Liver (tissue), 3 donors: ENCODE measurements at regions not wholly inside any gene's neighbourhood (a gene's known extent, or its start where the extent isn't known, plus 50 kb on each side); places are given as distances from the start of the nearest gene placed in this dataset.

Experiments
- EGR1 ChIP-seq, 2 donors: IDR thresholded peaks; 2 replicates each; pipeline ENCODE4 v1.6.1; 2016 to 2018; ENCODE audit warnings: antibody characterized with exemption in 2 of 2, low read depth in 2 of 2
- JUND ChIP-seq, 2 donors: IDR thresholded peaks; 2 replicates each; pipeline ENCODE4 v1.6.1; 2016; ENCODE audit warnings: antibody characterized with exemption in 2 of 2
- NR2F2 ChIP-seq: IDR thresholded peaks from 2 replicates; pipeline ENCODE4 v1.6.1; 2016; ENCODE audit warnings: antibody characterized with exemption
- RAD21 ChIP-seq, 2 donors: IDR thresholded peaks; 2 replicates each; pipeline ENCODE4 v1.6.1; 2016; ENCODE audit warnings: antibody characterized with exemption in 2 of 2, mild to moderate bottlenecking in 2 of 2
- SP1 ChIP-seq: IDR thresholded peaks from 2 replicates; pipeline ENCODE4 v1.6.1; 2018; ENCODE audit warnings: antibody characterized with exemption, mild to moderate bottlenecking
- TAF1 ChIP-seq: conservative IDR thresholded peaks from 2 replicates; pipeline ENCODE4 v1.6.1; 2016; ENCODE audit warnings: antibody characterized with exemption, mild to moderate bottlenecking
- YY1 ChIP-seq: IDR thresholded peaks from 2 replicates; pipeline ENCODE4 v1.6.1; 2016; ENCODE audit warnings: antibody characterized with exemption, mild to moderate bottlenecking
- TF ChIP-seq, protein P1 (sequence below): fragments of 150-350 bp; IDR thresholded peaks from 2 replicates; pipeline ENCODE4 v1.5.1; 2017; ENCODE audit warnings: improper control_type of control experiment, low read depth, low read length; ENCODE audit not compliant: missing input control
- TF ChIP-seq, protein P2 (sequence below): IDR thresholded peaks from 2 replicates; pipeline ENCODE4 v1.6.1; 2016; ENCODE audit warnings: antibody characterized with exemption
- TF ChIP-seq, protein P3 (sequence below): IDR thresholded peaks from 2 replicates; pipeline ENCODE4 v1.6.1; 2016; ENCODE audit warnings: antibody characterized with exemption, mild to moderate bottlenecking
- donor health status: healthy.
- donor health status: healthy.

DNA sequence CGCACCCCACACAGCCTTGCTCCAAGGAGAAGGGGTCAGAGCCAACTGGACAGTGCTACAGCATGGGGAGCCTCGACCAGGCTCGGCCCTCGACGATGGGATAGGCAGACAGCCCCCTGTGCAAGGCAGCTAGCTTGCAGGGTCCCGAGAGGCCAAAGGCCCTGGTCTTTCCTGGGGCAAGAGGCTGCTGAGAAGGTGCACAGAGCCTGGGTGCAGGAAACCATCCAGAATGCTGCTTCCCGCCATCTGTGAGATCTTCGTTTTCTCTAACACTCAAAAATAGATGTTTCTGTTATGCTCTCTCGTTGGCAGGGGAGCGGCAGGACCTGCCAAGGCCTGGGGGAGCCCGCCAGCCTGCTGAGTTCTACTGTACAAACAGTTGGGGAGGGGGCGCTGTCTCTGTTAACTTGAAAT, 168.0 kb upstream of the RTL1 start:
- TF ChIP-seq, protein P1, sequence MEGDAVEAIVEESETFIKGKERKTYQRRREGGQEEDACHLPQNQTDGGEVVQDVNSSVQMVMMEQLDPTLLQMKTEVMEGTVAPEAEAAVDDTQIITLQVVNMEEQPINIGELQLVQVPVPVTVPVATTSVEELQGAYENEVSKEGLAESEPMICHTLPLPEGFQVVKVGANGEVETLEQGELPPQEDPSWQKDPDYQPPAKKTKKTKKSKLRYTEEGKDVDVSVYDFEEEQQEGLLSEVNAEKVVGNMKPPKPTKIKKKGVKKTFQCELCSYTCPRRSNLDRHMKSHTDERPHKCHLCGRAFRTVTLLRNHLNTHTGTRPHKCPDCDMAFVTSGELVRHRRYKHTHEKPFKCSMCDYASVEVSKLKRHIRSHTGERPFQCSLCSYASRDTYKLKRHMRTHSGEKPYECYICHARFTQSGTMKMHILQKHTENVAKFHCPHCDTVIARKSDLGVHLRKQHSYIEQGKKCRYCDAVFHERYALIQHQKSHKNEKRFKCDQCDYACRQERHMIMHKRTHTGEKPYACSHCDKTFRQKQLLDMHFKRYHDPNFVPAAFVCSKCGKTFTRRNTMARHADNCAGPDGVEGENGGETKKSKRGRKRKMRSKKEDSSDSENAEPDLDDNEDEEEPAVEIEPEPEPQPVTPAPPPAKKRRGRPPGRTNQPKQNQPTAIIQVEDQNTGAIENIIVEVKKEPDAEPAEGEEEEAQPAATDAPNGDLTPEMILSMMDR, result no peak
- TF ChIP-seq, protein P2, sequence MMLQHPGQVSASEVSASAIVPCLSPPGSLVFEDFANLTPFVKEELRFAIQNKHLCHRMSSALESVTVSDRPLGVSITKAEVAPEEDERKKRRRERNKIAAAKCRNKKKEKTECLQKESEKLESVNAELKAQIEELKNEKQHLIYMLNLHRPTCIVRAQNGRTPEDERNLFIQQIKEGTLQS, result no peak
- TF ChIP-seq RAD21 (IDR thresholded peaks at IDR 0.05) (no peak), TAF1 (no peak), YY1 (no peak), EGR1 (IDR thresholded peaks at IDR 0.05; ENCODE audit: low read depth in 2 of 2) (no peak), SP1 (no peak), JUND (IDR thresholded peaks at IDR 0.05) (no peak), NR2F2 (no peak)
- TF ChIP-seq, protein P3, sequence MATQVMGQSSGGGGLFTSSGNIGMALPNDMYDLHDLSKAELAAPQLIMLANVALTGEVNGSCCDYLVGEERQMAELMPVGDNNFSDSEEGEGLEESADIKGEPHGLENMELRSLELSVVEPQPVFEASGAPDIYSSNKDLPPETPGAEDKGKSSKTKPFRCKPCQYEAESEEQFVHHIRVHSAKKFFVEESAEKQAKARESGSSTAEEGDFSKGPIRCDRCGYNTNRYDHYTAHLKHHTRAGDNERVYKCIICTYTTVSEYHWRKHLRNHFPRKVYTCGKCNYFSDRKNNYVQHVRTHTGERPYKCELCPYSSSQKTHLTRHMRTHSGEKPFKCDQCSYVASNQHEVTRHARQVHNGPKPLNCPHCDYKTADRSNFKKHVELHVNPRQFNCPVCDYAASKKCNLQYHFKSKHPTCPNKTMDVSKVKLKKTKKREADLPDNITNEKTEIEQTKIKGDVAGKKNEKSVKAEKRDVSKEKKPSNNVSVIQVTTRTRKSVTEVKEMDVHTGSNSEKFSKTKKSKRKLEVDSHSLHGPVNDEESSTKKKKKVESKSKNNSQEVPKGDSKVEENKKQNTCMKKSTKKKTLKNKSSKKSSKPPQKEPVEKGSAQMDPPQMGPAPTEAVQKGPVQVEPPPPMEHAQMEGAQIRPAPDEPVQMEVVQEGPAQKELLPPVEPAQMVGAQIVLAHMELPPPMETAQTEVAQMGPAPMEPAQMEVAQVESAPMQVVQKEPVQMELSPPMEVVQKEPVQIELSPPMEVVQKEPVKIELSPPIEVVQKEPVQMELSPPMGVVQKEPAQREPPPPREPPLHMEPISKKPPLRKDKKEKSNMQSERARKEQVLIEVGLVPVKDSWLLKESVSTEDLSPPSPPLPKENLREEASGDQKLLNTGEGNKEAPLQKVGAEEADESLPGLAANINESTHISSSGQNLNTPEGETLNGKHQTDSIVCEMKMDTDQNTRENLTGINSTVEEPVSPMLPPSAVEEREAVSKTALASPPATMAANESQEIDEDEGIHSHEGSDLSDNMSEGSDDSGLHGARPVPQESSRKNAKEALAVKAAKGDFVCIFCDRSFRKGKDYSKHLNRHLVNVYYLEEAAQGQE, result no peak
